ENCODE measurements at regions not wholly inside any gene's neighbourhood (a gene's known extent, or its start where the extent isn't known, plus 50 kb on each side); places are given as distances from the start of the nearest gene placed in this dataset.

DNA sequence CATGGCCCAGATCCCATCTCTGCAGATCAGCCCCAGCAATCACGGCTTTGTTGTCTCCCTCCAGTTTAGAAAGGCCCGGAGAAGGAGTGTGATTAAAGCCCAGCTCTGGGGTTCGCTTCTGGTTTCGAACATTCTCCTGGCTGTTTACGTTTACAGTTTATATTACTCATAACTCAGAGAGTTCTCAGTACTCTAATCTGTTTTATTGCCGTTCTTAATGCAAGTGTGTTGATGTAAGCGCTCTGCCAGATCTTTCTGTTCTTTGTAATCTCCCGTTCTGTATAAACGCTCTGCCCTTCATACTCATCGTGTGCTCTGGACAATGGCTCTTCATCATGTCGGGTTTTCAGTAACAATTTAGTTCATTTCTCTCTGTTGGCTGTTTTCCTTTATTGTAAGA lies 82.5 kb upstream of the PRNP start:
- TF ChIP-seq, protein P1, sequence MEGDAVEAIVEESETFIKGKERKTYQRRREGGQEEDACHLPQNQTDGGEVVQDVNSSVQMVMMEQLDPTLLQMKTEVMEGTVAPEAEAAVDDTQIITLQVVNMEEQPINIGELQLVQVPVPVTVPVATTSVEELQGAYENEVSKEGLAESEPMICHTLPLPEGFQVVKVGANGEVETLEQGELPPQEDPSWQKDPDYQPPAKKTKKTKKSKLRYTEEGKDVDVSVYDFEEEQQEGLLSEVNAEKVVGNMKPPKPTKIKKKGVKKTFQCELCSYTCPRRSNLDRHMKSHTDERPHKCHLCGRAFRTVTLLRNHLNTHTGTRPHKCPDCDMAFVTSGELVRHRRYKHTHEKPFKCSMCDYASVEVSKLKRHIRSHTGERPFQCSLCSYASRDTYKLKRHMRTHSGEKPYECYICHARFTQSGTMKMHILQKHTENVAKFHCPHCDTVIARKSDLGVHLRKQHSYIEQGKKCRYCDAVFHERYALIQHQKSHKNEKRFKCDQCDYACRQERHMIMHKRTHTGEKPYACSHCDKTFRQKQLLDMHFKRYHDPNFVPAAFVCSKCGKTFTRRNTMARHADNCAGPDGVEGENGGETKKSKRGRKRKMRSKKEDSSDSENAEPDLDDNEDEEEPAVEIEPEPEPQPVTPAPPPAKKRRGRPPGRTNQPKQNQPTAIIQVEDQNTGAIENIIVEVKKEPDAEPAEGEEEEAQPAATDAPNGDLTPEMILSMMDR (IDR thresholded peaks at IDR 0.05; ENCODE audit: control extremely low read depth in 1 of 3, insufficient read depth in 1 of 3, low read depth in 1 of 3, low read length in 3 of 3) = no peak
- TF ChIP-seq RBBP5 (IDR thresholded peaks at IDR 0.05; ENCODE audit: borderline replicate concordance, low read depth, low read length) = no peak
- no peak for TF ChIP-seq POLR2AphosphoS5 (IDR thresholded peaks at IDR 0.05; ENCODE audit: low read depth, low read length)
- no peak for TF ChIP-seq TAF1 (IDR thresholded peaks at IDR 0.05; ENCODE audit: low read depth, low read length)
- no peak for TF ChIP-seq EZH2 (IDR thresholded peaks at IDR 0.05; ENCODE audit: low read depth, low read length, severe bottlenecking)
- no peak for TF ChIP-seq CHD2 (IDR thresholded peaks at IDR 0.05; ENCODE audit: low read length)
- no peak for TF ChIP-seq CREB1 (IDR thresholded peaks at IDR 0.05)
- no peak for TF ChIP-seq KDM4A (IDR thresholded peaks at IDR 0.05; ENCODE audit: low read depth, low read length, severe bottlenecking)
- TF ChIP-seq SUZ12 (IDR thresholded peaks at IDR 0.05; ENCODE audit: low read length) = no peak

Data from H1 (cell line).